ENCODE measurements at regions not wholly inside any gene's neighbourhood (a gene's known extent, or its start where the extent isn't known, plus 50 kb on each side); places are given as distances from the start of the nearest gene placed in this dataset.

- no peaks in the 10 kb centered on the region for H3K36me3 ChIP-seq
- H3K4me1 ChIP-seq: peaks cover 0 to 20% (median 0%) of the 10 kb centered on the region in 3 donors
- H3K27me3 ChIP-seq: no peaks in the 10 kb centered on the region
- no peak overlapping the region for H3K27ac ChIP-seq
- H3K9me3 ChIP-seq: no peaks in the 10 kb centered on the region
- WGBS, 2 donors (ENCODE audit: low coverage in 1 of 2): 59 to 63% methylated on average over 4 of the region's 4 CpGs
- no peak for ATAC-seq
- no peak overlapping the region for H3K4me3 ChIP-seq
- TF ChIP-seq POLR2AphosphoS5 (IDR thresholded peaks at IDR 0.05) (no peak), POLR2A (IDR thresholded peaks at IDR 0.05) (no peak), EP300 (IDR thresholded peaks at IDR 0.05) (no peak)
- TF ChIP-seq, protein P1, sequence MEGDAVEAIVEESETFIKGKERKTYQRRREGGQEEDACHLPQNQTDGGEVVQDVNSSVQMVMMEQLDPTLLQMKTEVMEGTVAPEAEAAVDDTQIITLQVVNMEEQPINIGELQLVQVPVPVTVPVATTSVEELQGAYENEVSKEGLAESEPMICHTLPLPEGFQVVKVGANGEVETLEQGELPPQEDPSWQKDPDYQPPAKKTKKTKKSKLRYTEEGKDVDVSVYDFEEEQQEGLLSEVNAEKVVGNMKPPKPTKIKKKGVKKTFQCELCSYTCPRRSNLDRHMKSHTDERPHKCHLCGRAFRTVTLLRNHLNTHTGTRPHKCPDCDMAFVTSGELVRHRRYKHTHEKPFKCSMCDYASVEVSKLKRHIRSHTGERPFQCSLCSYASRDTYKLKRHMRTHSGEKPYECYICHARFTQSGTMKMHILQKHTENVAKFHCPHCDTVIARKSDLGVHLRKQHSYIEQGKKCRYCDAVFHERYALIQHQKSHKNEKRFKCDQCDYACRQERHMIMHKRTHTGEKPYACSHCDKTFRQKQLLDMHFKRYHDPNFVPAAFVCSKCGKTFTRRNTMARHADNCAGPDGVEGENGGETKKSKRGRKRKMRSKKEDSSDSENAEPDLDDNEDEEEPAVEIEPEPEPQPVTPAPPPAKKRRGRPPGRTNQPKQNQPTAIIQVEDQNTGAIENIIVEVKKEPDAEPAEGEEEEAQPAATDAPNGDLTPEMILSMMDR (IDR thresholded peaks at IDR 0.05): no peak
These were observed 261.7 kb downstream of the PLOD2 start for GRCh38 chr3:145899241-145899640.

GRCh38 chr3:145900056-145900829 lies 260.7 kb downstream of the PLOD2 start:
- H3K9me3 ChIP-seq: no peaks in the 10 kb centered on the region

GRCh38 chr3:145902166-145902565 lies 258.8 kb downstream of the PLOD2 start:
- WGBS, 2 donors (ENCODE audit: low coverage in 1 of 2): 0 to 21% methylated on average over 1 of the region's 1 CpG
- no peak for ATAC-seq
- TF ChIP-seq, protein P1 (IDR thresholded peaks at IDR 0.05): no peak
- TF ChIP-seq POLR2A (IDR thresholded peaks at IDR 0.05) (no peak), EP300 (IDR thresholded peaks at IDR 0.05) (no peak), POLR2AphosphoS5 (IDR thresholded peaks at IDR 0.05) (no peak)

More at GRCh38 chr3:145900056-145900829, 260.7 kb downstream of the PLOD2 start:
- Histone ChIP-seq H3K27ac (no peak overlapping the region), H3K4me3 (no peak overlapping the region), H3K36me3 (no peaks in the 10 kb centered on the region), H3K4me1 (peaks cover 0 to 20% (median 0%) of the 10 kb centered on the region in 3 donors), H3K27me3 (no peaks in the 10 kb centered on the region)
- 36 to 46% methylated on average over 2 to 3 of the region's 3 CpGs for WGBS, 2 donors (ENCODE audit: low coverage in 1 of 2)
- TF ChIP-seq EP300 (IDR thresholded peaks at IDR 0.05) (no peak), POLR2A (IDR thresholded peaks at IDR 0.05) (no peak), POLR2AphosphoS5 (IDR thresholded peaks at IDR 0.05) (no peak)
- TF ChIP-seq, protein P1 (IDR thresholded peaks at IDR 0.05): no peak
- ATAC-seq: no peak

GRCh38 chr3:145903472-145904013 lies 257.4 kb downstream of the PLOD2 start:
- Histone ChIP-seq H3K4me3 (no peak overlapping the region), H3K27ac (no peak overlapping the region), H3K4me1 (peaks cover 0 to 5% (median 0%) of the 10 kb centered on the region in 3 donors), H3K27me3 (no peaks in the 10 kb centered on the region), H3K36me3 (no peaks in the 10 kb centered on the region), H3K9me3 (no peaks in the 10 kb centered on the region)
- WGBS, 2 donors (ENCODE audit: low coverage in 1 of 2): 95 to 100% methylated on average over 1 to 8 of the region's 12 CpGs
- no peak for ATAC-seq
- TF ChIP-seq EP300 (IDR thresholded peaks at IDR 0.05) (no peak), POLR2AphosphoS5 (IDR thresholded peaks at IDR 0.05) (no peak), POLR2A (IDR thresholded peaks at IDR 0.05) (no peak)
- TF ChIP-seq, protein P1 (IDR thresholded peaks at IDR 0.05): no peak

More at GRCh38 chr3:145902166-145902565, 258.8 kb downstream of the PLOD2 start:
- H3K4me3 ChIP-seq: no peak overlapping the region
- no peaks in the 10 kb centered on the region for H3K36me3 ChIP-seq
- no peak overlapping the region for H3K27ac ChIP-seq
- no peaks in the 10 kb centered on the region for H3K27me3 ChIP-seq
- peaks cover 0 to 17% (median 0%) of the 10 kb centered on the region in 3 donors for H3K4me1 ChIP-seq
- H3K9me3 ChIP-seq: no peaks in the 10 kb centered on the region
